GM12878 (cell line): ENCODE measurements at regions not wholly inside any gene's neighbourhood (a gene's known extent, or its start where the extent isn't known, plus 50 kb on each side); places are given as distances from the start of the nearest gene placed in this dataset.

ENCODE experiments used
- ATAC-seq: fragments of 200-7000 bp; cut with Tn5 transposase; 3 replicates; pipeline ENCODE4 v1.9.1; 2020; ENCODE audit warnings: mild to moderate bottlenecking, moderate library complexity
- BruUV-seq: library from RNA; stranded (reverse); fragments of 400-500 nt; replicated peaks from 2 replicates; lab custom pipeline; 2021; lab: Mats Ljungman, UMichigan
- CTCF ChIA-PET: fragments of 300-600 bp; sonication (Branson Sonifier 250); formaldehyde crosslinking; extraction: SDS; loops from one replicate; lab custom pipeline; 2021; ENCODE audit warnings: inconsistent platforms; lab: Yijun Ruan, JAX
- POLR2A ChIA-PET: fragments of 350-600 bp; formaldehyde crosslinking; extraction: SDS; loops from one replicate; lab custom pipeline; 2021; ENCODE audit warnings: inconsistent platforms; lab: Charles Lee
- RAD21 ChIA-PET: fragments of 300-600 bp; sonication (Branson Sonifier 250); formaldehyde crosslinking; loops from one replicate; lab custom pipeline; 2023; ENCODE audit warnings: antibody characterized with exemption; ENCODE audit not compliant: unreplicated experiment; lab: Charles Lee
- SMC1A ChIA-PET: fragments of 300-600 bp; sonication (Branson Sonifier 250); formaldehyde crosslinking; loops from one replicate; lab custom pipeline; 2023; ENCODE audit not compliant: unreplicated experiment, uncharacterized antibody; lab: Charles Lee
- DNase-seq: peaks from one replicate; pipeline ENCODE4 v3.0.0-alpha.2; 2011; ENCODE audit warnings: low read depth, low spot score
- FAIRE-seq: peaks from 3 replicates; lab custom pipeline; 2011; peaks lifted over from hg19 to GRCh38; lab: Jason Lieb, UNC
- H2AFZ ChIP-seq: 2 replicates; pipeline ENCODE4 v1.6.0; 2011; ENCODE audit warnings: low read depth, low read length, control low read depth; ENCODE audit not compliant: control insufficient read depth
- H3K27ac ChIP-seq: 2 replicates; pipeline ENCODE4 v1.5.1; 2011; ENCODE audit warnings: control low read depth; ENCODE audit not compliant: control insufficient read depth, insufficient read depth
- H3K27me3 ChIP-seq, 2 experiments: replicated peaks in 1 of 2; 2 replicates each; pipeline versions ENCODE4 v1.6.0 to v1.6.1; 2011; ENCODE audit warnings: low read length in 1 of 2; ENCODE audit not compliant: control insufficient read depth in 2 of 2, insufficient read depth in 2 of 2
- H3K36me3 ChIP-seq, 2 experiments: 2 replicates each; pipeline ENCODE4 v1.5.1; 2011; ENCODE audit warnings: low read length in 1 of 2; ENCODE audit not compliant: control insufficient read depth in 2 of 2, insufficient read depth in 2 of 2
- H3K4me1 ChIP-seq: 2 replicates; pipeline ENCODE4 v1.6.1; 2011; ENCODE audit warnings: mild to moderate bottlenecking, low read length, moderate library complexity, mixed read lengths; ENCODE audit not compliant: control insufficient read depth, insufficient read depth
- H3K4me2 ChIP-seq: 2 replicates; pipeline ENCODE4 v1.6.0; 2011; ENCODE audit warnings: control low read depth; ENCODE audit not compliant: control insufficient read depth, insufficient read depth
- H3K4me3 ChIP-seq: fragments of 200-600 bp; sonication (generic); 2 replicates; pipeline ENCODE4 v1.5.1; 2016
- H3K79me2 ChIP-seq: 2 replicates; pipeline ENCODE4 v1.6.0; 2011; ENCODE audit warnings: low read length; ENCODE audit not compliant: control insufficient read depth, insufficient read depth
- H3K9ac ChIP-seq: 2 replicates; pipeline ENCODE4 v1.8.0; 2011; ENCODE audit warnings: low read length, control low read depth, mixed read lengths; ENCODE audit not compliant: control insufficient read depth, insufficient read depth
- H3K9me3 ChIP-seq: replicated peaks from 3 replicates; pipeline ENCODE4 v1.5.1; 2011; ENCODE audit warnings: mild to moderate bottlenecking, low read length; ENCODE audit not compliant: control insufficient read depth, insufficient read depth
- H4K20me1 ChIP-seq: 2 replicates; pipeline ENCODE4 v1.6.0; 2011; ENCODE audit not compliant: control insufficient read depth, insufficient read depth
- BCL11A ChIP-seq: IDR thresholded peaks from 2 replicates; pipeline ENCODE4 v1.6.1; 2011; ENCODE audit warnings: low read depth, low read length
- BHLHE40 ChIP-seq, 2 experiments: fragments of 450-650 bp in 1 of 2; IDR thresholded peaks; 2 replicates each; pipeline ENCODE4 v1.6.1; 2011 to 2017; ENCODE audit warnings: low read depth in 2 of 2, borderline replicate concordance in 1 of 2, improper control_type of control experiment in 1 of 2, low read length in 1 of 2, mild to moderate bottlenecking in 1 of 2
- CHD2 ChIP-seq: IDR thresholded peaks from 2 replicates; pipeline ENCODE4 v1.6.1; 2011; ENCODE audit warnings: low read depth, low read length, improper control_type of control experiment, borderline replicate concordance
- ETV6 ChIP-seq, 2 experiments: fragments of 450-650 bp in 1 of 2; IDR thresholded peaks in 1 of 2; conservative IDR thresholded peaks in 1 of 2; 2 replicates each; pipeline ENCODE4 v1.6.1; 2014; ENCODE audit warnings: antibody characterized with exemption in 1 of 2, borderline replicate concordance in 1 of 2, low read depth in 1 of 2, mild to moderate bottlenecking in 1 of 2, moderate library complexity in 1 of 2
- IKZF1 ChIP-seq: fragments of 450-650 bp; conservative IDR thresholded peaks from 2 replicates; pipeline ENCODE4 v1.6.1; 2017; ENCODE audit warnings: antibody characterized with exemption, mild to moderate bottlenecking
- IRF4 ChIP-seq: IDR thresholded peaks from 2 replicates; pipeline ENCODE4 v1.6.1; 2011; ENCODE audit warnings: low read depth, low read length
- NBN ChIP-seq: fragments of 450-650 bp; IDR thresholded peaks from 2 replicates; pipeline ENCODE4 v1.6.1; 2016
- NFYA ChIP-seq: IDR thresholded peaks from 2 replicates; pipeline ENCODE4 v1.6.1; 2011; ENCODE audit warnings: low read depth, mild to moderate bottlenecking, low read length, improper control_type of control experiment, borderline replicate concordance
- PAX8 ChIP-seq: fragments of 450-650 bp; IDR thresholded peaks from 2 replicates; pipeline ENCODE4 v1.6.1; 2017; ENCODE audit warnings: mild to moderate bottlenecking, moderate library complexity
- POLR2A ChIP-seq: IDR thresholded peaks from 2 replicates; pipeline ENCODE4 v1.6.1; 2011; ENCODE audit warnings: low read depth, mild to moderate bottlenecking, low read length
- POLR2AphosphoS5 ChIP-seq: IDR thresholded peaks from 2 replicates; pipeline ENCODE4 v1.6.1; 2011; ENCODE audit warnings: mild to moderate bottlenecking, low read length, inconsistent platforms
- RELA ChIP-seq: fragments of 450-650 bp; IDR thresholded peaks from 2 replicates; pipeline ENCODE4 v1.8.0; 2014; ENCODE audit warnings: borderline replicate concordance; ENCODE audit not compliant: partially characterized antibody
- SMAD5 ChIP-seq: IDR thresholded peaks from 2 replicates; pipeline ENCODE4 v1.6.1; 2016; ENCODE audit warnings: antibody characterized with exemption, low read depth
- SREBF2 ChIP-seq: IDR thresholded peaks from 2 replicates; pipeline ENCODE4 v1.6.1; 2012; ENCODE audit warnings: mild to moderate bottlenecking, low read length
- TBL1XR1 ChIP-seq: IDR thresholded peaks from 2 replicates; pipeline ENCODE4 v1.6.1; 2012; ENCODE audit warnings: low read depth, low read length, improper control_type of control experiment
- WRNIP1 ChIP-seq: IDR thresholded peaks from 2 replicates; pipeline ENCODE4 v1.6.1; 2011; ENCODE audit warnings: low read depth, low read length, improper control_type of control experiment, borderline replicate concordance
- ZBED1 ChIP-seq: IDR thresholded peaks from 2 replicates; pipeline ENCODE4 v1.6.1; 2016; ENCODE audit warnings: borderline replicate concordance
- WGBS: methylation state at CpG from one replicate; pipeline ENCODE4 v1.1.6; 2016; ENCODE audit warnings: low lambda C conversion rate; ENCODE audit not compliant: insufficient replicate concordance, insufficient coverage; ENCODE audit errors: missing lambda C conversion rate; 5-methylcytosine and 5-hydroxymethylcytosine counted together
- in situ Hi-C: fragments of 300-500 bp; cut with MboI; formaldehyde crosslinking; loops from 9 replicates; pipeline ENCODE4 v1.14.3; 2018; ENCODE audit warnings: mixed read lengths
- intact Hi-C: fragments of 100-400 bp; cut with micrococcal nuclease; formaldehyde crosslinking; loops from one replicate; pipeline ENCODE4 v1.14.2; 2022; ENCODE audit not compliant: unreplicated experiment
- TF ChIP-seq, protein P1 (sequence below): fragments of 450-650 bp; IDR thresholded peaks from 2 replicates; pipeline ENCODE4 v1.6.1; 2016; ENCODE audit warnings: mild to moderate bottlenecking
- TF ChIP-seq, protein P2 (sequence below): IDR thresholded peaks from 2 replicates; pipeline ENCODE4 v1.6.1; 2012; ENCODE audit warnings: low read depth, low read length, improper control_type of control experiment
- TF ChIP-seq, protein P3 (sequence below): IDR thresholded peaks from 2 replicates; pipeline ENCODE4 v1.6.1; 2012; ENCODE audit warnings: low read depth, low read length, improper control_type of control experiment
- TF ChIP-seq, protein P4 (sequence below): fragments of 450-650 bp; IDR thresholded peaks from 2 replicates; pipeline ENCODE4 v1.6.1; 2016; ENCODE audit warnings: mild to moderate bottlenecking

DNA sequence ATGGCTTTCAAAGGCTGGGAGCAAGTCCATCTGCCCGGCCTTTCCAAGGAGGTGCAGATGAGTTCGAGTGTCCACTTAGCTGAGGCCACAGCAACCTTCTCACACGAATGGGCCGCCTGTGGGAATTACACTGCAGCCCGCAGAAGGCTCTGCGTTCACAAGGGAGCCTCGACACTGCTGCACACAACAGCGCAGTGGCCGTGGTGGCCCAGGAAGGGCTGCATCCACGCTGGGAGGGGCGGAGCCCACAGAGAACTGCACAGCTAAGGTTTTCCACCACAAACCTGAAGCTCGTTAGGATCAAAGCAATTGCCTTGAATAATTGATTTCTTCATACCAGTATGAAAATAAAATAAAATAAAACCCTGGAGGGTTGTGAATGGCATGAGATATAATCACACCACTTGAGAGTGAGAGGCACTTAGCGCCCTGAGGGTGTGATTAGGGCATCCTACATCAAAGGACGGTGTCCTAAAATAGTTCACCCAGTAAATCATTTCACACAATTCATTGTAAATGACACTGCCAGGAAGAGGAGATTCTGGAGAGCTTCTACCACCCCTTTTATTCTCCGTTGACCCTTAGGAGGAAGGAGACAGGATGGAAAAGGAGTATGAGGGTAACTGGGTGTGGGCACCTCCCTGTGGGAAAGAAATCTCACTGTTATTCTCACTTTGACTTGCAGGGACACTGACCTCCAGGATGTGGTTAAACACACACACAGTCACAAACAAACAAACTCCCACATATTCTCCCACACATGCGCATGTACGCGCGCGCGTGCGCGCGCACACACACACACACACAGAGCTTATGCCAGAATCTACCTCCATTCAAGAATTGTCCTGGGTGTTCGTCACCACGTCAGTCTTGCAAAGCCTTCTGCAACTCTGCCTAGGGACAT is 256.6 kb upstream of the ID2 start:
- POLR2A ChIA-PET, result interaction anchor here (0.6 kb wide), 1 partner anchor 120 kb away, joined by 5 read pairs; no protein-coding TSS in a partner anchor
- no TSS peak for BruUV-seq
- H3K79me2 ChIP-seq, result no peaks in the 10 kb centered on the region
- ATAC-seq (no peak), FAIRE-seq (no peak), DNase-seq (peak; percentile 69)
- H3K4me2 ChIP-seq, result no peak overlapping the region
- peaks cover 16% of the 10 kb centered on the region for H3K4me1 ChIP-seq
- no peaks in the 10 kb centered on the region for H3K27me3 ChIP-seq
- intact Hi-C loops (loop anchor here (5.0 kb wide), 1 partner anchor 337 kb away; no protein-coding TSS in a partner anchor), in situ Hi-C loops (loop anchor here (10.0 kb wide), 1 partner anchor 260 kb away; the partner anchor contains the start of gene ID2)
- H3K9me3 ChIP-seq, result peaks cover 14% of the 10 kb centered on the region; the same call in 2 of the 3 replicates
- RAD21 ChIA-PET, result interaction anchor here (1.1 kb wide), 1 partner anchor 20 kb away, joined by 3 read pairs; no protein-coding TSS in a partner anchor
- 72% methylated on average over 24 of the region's 26 CpGs for WGBS
- H3K27ac ChIP-seq, result no peak overlapping the region
- no peak overlapping the region for H3K9ac ChIP-seq
- SMC1A ChIA-PET, result interaction anchor here (1.0 to 12.3 kb wide), 4 partner anchors 9 to 52 kb away, joined by 4 to 145 read pairs (median 7); no protein-coding TSS in a partner anchor
- CTCF ChIA-PET, result interaction anchor here (0.7 to 2.0 kb wide), 2 partner anchors 9 to 45 kb away, joined by 3 to 7 read pairs; no protein-coding TSS in a partner anchor
- H4K20me1 ChIP-seq, result no peaks in the 10 kb centered on the region
- H3K4me3 ChIP-seq, result no peak overlapping the region
- H2AFZ ChIP-seq, result no peak overlapping the region
- H3K36me3 ChIP-seq, result peaks cover 0 to 2% of the 10 kb centered on the region in 2 experiments; a peak in 2 of 4 replicates
- TF ChIP-seq, protein P1, sequence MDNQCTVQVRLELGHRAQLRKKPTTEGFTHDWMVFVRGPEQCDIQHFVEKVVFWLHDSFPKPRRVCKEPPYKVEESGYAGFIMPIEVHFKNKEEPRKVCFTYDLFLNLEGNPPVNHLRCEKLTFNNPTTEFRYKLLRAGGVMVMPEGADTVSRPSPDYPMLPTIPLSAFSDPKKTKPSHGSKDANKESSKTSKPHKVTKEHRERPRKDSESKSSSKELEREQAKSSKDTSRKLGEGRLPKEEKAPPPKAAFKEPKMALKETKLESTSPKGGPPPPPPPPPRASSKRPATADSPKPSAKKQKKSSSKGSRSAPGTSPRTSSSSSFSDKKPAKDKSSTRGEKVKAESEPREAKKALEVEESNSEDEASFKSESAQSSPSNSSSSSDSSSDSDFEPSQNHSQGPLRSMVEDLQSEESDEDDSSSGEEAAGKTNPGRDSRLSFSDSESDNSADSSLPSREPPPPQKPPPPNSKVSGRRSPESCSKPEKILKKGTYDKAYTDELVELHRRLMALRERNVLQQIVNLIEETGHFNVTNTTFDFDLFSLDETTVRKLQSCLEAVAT, result peak; percentile 66; the same call in 1 of the 2 replicates
- TF ChIP-seq PAX8 (no peak), IRF4 (peak; percentile 87), SMAD5 (no peak), NFYA (no peak), IKZF1 (peak; percentile 89), ZBED1 (no peak), TBL1XR1 (no peak), BCL11A (peak; percentile 86), CHD2 (no peak), WRNIP1 (no peak), RELA (no peak), POLR2A (no peak), NBN (no peak), POLR2AphosphoS5 (no peak), ETV6 (conservative IDR thresholded peaks at IDR 0.05 in 1 of 2, IDR thresholded peaks at IDR 0.05 in 1 of 2; ENCODE audit: borderline replicate concordance in 1 of 2, low read depth in 1 of 2) (no peak), SREBF2 (no peak), BHLHE40 (IDR thresholded peaks at IDR 0.05; ENCODE audit: borderline replicate concordance in 1 of 2, low read depth in 2 of 2, low read length in 1 of 2) (peak in 1 of 2 experiments; percentile 57; a peak in 2 of 4 replicates)
- TF ChIP-seq, protein P2, sequence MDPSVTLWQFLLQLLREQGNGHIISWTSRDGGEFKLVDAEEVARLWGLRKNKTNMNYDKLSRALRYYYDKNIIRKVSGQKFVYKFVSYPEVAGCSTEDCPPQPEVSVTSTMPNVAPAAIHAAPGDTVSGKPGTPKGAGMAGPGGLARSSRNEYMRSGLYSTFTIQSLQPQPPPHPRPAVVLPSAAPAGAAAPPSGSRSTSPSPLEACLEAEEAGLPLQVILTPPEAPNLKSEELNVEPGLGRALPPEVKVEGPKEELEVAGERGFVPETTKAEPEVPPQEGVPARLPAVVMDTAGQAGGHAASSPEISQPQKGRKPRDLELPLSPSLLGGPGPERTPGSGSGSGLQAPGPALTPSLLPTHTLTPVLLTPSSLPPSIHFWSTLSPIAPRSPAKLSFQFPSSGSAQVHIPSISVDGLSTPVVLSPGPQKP, result no peak
- TF ChIP-seq, protein P3, sequence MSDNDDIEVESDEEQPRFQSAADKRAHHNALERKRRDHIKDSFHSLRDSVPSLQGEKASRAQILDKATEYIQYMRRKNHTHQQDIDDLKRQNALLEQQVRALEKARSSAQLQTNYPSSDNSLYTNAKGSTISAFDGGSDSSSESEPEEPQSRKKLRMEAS, result no peak
- TF ChIP-seq, protein P4, sequence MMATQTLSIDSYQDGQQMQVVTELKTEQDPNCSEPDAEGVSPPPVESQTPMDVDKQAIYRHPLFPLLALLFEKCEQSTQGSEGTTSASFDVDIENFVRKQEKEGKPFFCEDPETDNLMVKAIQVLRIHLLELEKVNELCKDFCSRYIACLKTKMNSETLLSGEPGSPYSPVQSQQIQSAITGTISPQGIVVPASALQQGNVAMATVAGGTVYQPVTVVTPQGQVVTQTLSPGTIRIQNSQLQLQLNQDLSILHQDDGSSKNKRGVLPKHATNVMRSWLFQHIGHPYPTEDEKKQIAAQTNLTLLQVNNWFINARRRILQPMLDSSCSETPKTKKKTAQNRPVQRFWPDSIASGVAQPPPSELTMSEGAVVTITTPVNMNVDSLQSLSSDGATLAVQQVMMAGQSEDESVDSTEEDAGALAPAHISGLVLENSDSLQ, result no peak
